T-helper 2 cell treated with Interferon-gamma antibody and Interleukin-4, amounts not matched to agents 5 μg/mL and 100 μg/mL, for 36 hours (primary cell): ENCODE measurements at regions not wholly inside any gene's neighbourhood (a gene's known extent, or its start where the extent isn't known, plus 50 kb on each side); places are given as distances from the start of the nearest gene placed in this dataset.

Experiments used
- DNase-seq: peaks from one replicate; pipeline ENCODE4 v3.0.0; 2021; ENCODE audit warnings: low spot score
- H3K27ac Mint-ChIP-seq: one replicate; pipeline ENCODE4 v1.8.0; 2021; ENCODE audit warnings: mild to moderate bottlenecking, mixed read lengths
- H3K27me3 Mint-ChIP-seq: one replicate; pipeline ENCODE4 v1.8.0; 2021; ENCODE audit warnings: low read depth, mixed read lengths
- H3K36me3 Mint-ChIP-seq: one replicate; pipeline ENCODE4 v1.8.0; 2021; ENCODE audit warnings: low read depth, mixed read lengths
- H3K4me1 Mint-ChIP-seq: one replicate; pipeline ENCODE4 v1.8.0; 2021; ENCODE audit warnings: low read depth, mixed read lengths
- H3K4me3 Mint-ChIP-seq: one replicate; pipeline ENCODE4 v1.8.0; 2022; ENCODE audit warnings: mild to moderate bottlenecking, moderate library complexity, mixed read lengths
- H3K9me3 Mint-ChIP-seq: one replicate; pipeline ENCODE4 v1.8.0; 2021; ENCODE audit warnings: mixed read lengths

DNA sequence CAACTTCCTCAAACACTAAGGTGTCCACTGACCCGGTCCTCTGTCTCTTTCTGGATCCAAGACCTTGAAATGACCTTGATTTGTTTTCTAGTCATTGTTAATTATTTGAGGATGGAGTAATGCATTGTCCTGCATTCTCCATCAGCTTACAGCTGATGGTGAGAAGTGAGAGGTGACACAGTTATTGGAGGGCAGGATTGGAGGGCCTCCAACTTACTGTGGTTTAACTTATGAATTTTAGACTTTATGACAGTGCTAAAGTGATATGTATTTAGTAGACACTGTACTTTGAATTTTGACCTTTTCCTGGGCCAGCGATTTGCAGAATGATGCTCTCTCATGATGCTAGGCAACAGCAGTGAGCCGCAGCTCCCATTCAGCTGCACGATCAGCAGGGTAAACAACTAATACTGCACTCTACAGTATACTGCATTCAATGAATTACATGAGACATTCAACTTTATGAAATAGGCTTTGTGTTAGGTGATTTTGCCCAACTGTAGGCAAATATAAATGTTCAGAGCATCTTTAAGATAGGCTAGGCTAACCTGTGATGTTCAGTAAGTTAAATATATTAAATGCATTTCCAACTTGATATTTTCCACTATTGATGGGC is 200.0 kb upstream of the MEX3C start:
- no peak overlapping the region for H3K27ac Mint-ChIP-seq

DNA sequence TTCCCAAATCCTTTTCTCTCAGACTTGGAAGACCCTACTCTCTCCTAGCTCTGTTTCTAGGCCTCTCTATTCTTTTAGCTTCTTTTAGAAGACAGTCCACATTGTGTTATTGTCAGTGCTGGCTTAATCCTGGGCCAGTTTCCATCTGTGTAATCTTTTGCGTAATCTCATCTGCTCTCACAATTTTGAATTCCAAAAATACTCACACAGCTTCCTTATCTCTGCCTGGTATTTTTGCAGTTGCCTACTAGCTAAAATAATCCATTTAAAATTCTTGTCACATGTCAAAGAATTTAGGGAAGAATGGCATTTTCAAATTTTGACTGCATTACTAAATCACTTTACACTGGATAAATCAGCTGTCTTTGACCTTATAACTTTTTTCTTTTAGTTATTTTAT is 200.6 kb upstream of the MEX3C start:
- Mint-ChIP-seq H3K9me3 (no peaks in the 10 kb centered on the region), H3K4me1 (no peaks in the 10 kb centered on the region), H3K36me3 (no peaks in the 10 kb centered on the region), H3K27ac (no peak overlapping the region), H3K4me3 (no peak overlapping the region), H3K27me3 (peaks cover 13% of the 10 kb centered on the region)
- no peak for DNase-seq

More for the DNA sequence above, 200.0 kb upstream of the MEX3C start:
- Mint-ChIP-seq H3K9me3 (no peaks in the 10 kb centered on the region), H3K4me1 (no peaks in the 10 kb centered on the region), H3K4me3 (no peak overlapping the region), H3K36me3 (no peaks in the 10 kb centered on the region), H3K27me3 (peaks cover 13% of the 10 kb centered on the region)
- DNase-seq: no peak

DNA sequence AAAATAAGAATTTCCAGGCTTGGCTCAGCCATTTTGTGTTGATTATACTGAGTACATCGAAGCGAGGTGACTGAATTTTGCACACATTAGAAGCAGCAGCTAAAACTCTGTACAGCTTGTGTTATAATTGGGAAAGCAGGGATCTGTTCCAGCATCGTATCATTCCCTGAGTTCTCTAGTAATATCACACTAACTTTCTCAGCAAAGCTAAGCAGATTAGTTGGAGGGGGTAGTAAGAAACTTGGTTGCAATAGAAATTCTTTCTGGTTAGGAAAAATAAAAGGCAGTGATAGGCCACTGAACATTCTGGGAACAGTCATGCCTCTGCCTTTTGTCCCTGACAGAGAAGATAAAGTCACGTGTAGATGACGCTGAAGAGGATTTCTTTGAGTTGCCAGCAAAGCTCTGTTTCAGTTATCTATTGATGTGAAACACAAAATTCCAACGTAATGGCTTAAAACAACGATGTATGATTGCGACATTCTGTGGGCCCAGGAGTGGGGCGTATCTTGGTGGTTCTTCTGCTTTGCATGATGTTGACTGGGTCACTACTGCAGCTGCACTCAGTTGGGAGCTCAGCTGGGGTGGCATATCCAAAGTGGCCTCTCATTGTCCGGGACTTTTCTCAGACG is 202.1 kb upstream of the MEX3C start:
- Mint-ChIP-seq H3K4me3 (no peak overlapping the region), H3K27ac (no peak overlapping the region), H3K27me3 (peaks cover 9% of the 10 kb centered on the region), H3K4me1 (no peaks in the 10 kb centered on the region), H3K9me3 (no peaks in the 10 kb centered on the region), H3K36me3 (no peaks in the 10 kb centered on the region)
- DNase-seq: no peak

DNA sequence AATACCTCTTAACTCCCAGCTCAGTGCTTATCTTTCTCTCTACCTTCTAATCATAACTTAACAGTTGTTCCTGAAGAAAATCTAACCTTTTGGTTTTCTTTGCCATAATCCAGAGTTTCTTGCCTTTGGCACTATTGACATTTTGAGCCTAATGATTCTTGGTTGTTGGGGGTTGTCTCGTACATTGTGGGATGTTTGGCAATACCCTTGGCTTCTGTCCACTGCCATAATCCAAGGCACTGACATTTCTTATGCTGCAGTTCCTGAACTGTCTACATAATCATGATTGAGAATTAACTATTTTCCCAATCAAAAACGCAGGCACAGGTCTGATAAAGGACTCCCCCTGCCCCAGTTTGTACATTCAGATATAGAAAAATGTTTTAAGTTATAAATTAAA is 203.2 kb upstream of the MEX3C start:
- Mint-ChIP-seq H3K36me3 (no peaks in the 10 kb centered on the region), H3K27ac (no peak overlapping the region), H3K9me3 (no peaks in the 10 kb centered on the region), H3K4me1 (no peaks in the 10 kb centered on the region), H3K4me3 (no peak overlapping the region), H3K27me3 (peaks cover 9% of the 10 kb centered on the region)
- no peak for DNase-seq

DNA sequence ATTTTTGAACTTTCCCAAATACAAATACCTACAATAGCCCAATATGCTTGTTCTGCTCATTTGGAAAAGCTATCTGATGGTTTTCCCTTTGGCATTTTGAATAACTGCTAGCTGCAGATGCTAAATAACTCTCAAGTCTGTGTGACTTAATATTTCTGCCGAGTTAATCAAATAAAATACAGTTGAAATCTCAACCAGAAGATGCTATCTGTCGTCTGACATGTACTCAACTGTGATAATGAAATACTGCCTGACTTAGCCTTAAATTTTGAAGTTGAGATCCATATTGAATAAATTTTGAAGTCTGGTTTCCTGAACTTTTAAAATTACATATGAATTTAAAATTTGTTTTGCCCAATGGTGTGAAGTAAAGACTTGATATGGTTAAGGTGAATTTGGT is 204.4 kb upstream of the MEX3C start:
- Mint-ChIP-seq H3K9me3 (no peaks in the 10 kb centered on the region), H3K27ac (no peak overlapping the region), H3K36me3 (no peaks in the 10 kb centered on the region), H3K4me1 (no peaks in the 10 kb centered on the region), H3K27me3 (peaks cover 9% of the 10 kb centered on the region), H3K4me3 (no peak overlapping the region)
- no peak for DNase-seq

DNA sequence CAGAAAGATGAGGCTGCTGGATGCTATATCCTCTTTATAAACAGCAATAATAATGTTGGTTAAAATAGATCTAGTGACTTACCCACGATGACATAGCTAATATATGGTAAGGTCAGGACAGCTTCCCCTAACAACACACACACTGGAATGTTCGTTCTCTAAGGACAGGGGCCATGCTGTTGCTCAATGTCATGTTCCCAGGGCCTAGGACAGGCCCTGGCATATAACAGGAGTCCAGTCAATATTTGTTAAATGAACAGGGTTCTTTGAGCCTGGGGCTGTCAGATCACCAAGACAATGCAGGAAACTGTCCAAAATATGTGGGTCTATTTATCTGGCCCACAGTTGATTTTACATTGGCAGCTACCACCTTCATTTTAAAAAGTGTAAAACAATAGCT is 207.1 kb upstream of the MEX3C start:
- DNase-seq: no peak
- H3K4me3 Mint-ChIP-seq: no peak overlapping the region
- no peaks in the 10 kb centered on the region for H3K4me1 Mint-ChIP-seq
- no peaks in the 10 kb centered on the region for H3K36me3 Mint-ChIP-seq
- no peak overlapping the region for H3K27ac Mint-ChIP-seq
- peaks cover 4% of the 10 kb centered on the region for H3K27me3 Mint-ChIP-seq
- H3K9me3 Mint-ChIP-seq: no peaks in the 10 kb centered on the region

DNA sequence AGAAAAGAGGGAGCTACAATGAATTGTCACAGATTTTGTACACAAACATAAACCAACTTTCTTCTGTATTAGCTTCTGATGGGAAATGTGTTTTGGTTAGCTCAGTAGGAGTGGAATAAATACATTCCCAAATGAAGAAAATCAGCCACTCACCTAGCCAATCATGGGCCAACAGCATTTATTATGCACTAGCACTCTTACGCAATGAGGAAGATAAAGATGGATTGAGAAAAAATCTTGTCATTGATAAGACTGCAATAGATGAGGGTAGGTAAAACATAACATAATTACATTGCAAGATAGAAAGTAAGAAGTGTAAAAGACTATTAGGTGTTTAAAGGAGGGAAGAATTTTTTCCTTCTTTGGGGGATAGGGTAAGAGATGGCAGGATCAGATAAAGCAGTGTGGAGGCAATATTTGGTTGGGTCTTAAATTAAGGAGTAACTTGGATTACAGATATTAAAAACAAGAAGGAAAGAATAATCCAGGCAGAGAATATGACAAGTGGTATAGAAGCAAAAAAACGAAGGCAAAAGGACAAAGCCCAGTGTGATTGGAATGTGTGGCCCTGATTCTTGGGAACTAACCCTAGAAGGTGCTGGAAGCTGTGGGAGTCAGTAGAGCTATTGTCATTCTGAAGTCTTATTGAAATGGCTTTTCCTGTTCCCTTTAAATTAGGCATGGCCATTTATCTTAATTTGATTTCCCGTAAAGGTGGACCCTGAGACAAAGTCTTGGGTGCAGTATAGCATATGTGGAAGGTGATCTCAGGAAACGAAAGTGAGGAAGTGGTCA is 208.4 kb upstream of the MEX3C start:
- DNase-seq: no peak
- peaks cover 7% of the 10 kb centered on the region for H3K27me3 Mint-ChIP-seq
- no peaks in the 10 kb centered on the region for H3K9me3 Mint-ChIP-seq
- H3K4me3 Mint-ChIP-seq: no peak overlapping the region
- no peak overlapping the region for H3K27ac Mint-ChIP-seq
- no peaks in the 10 kb centered on the region for H3K36me3 Mint-ChIP-seq
- no peaks in the 10 kb centered on the region for H3K4me1 Mint-ChIP-seq

DNA sequence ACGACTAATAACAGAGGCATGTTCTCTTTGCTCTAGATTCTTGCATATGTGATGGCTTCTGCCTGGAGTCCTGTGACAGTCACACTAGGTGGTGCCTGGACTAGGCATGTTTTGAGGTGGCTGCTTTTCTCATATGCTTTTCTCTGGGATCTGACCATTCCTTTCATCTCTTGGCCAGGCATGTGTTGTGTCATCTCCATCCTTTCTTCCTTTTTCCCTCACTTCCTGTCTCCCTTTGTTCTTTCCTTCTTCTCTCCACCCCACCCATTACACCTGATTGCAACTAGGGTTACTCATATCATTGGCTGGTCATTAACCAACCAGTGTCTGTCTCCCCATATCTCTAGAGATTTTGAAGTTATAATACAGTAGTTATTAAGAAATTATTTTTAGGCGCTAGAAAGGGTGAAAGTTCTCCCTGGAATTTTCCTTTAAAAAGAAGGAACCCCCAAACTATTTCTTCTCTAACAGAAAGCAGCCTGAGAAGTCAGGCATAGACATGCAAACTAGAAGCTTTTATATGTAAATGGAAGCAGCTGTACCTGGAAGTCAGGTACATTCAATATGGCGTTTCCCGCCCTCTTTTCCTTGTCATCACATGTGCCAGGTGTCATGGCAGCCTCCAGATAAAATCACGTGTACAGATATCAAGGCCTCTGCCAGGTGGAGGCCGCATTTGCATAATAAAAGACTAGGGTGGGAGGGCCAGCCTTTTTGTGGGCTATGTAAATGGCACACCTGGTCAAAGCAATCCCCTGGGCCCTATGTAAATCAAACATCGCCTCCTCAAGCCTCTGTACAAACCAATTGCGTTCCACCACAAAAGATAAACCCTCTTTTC is 220.4 kb upstream of the MEX3C start:
- DNase-seq: no peak
- Mint-ChIP-seq H3K36me3 (no peaks in the 10 kb centered on the region), H3K4me1 (no peaks in the 10 kb centered on the region), H3K27me3 (peaks cover 6% of the 10 kb centered on the region), H3K9me3 (no peaks in the 10 kb centered on the region), H3K4me3 (no peak overlapping the region), H3K27ac (no peak overlapping the region)

DNA sequence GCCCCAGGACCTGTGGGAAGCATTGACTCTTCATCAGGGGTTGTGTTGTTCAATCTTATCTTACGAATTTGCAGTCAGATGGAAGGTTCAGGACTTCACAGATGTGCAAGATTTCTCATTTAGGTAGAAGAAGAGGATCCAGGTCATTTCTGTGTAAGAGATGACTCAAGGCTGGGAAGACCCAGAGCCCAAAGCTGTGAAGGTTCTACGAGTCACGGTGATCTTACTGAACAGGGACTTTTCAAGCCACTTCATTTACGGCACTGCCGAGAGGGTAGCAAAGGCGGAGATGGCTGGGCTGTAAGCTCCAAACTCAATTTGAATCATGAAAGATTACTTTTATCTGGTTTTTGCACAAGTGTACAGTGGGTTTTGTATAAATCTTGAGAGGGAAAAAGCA is 228.0 kb upstream of the MEX3C start:
- Mint-ChIP-seq H3K9me3 (no peaks in the 10 kb centered on the region), H3K4me3 (no peak overlapping the region), H3K36me3 (no peaks in the 10 kb centered on the region), H3K4me1 (peaks cover 6% of the 10 kb centered on the region), H3K27me3 (no peaks in the 10 kb centered on the region), H3K27ac (no peak overlapping the region)
- DNase-seq: peak; percentile 18

DNA sequence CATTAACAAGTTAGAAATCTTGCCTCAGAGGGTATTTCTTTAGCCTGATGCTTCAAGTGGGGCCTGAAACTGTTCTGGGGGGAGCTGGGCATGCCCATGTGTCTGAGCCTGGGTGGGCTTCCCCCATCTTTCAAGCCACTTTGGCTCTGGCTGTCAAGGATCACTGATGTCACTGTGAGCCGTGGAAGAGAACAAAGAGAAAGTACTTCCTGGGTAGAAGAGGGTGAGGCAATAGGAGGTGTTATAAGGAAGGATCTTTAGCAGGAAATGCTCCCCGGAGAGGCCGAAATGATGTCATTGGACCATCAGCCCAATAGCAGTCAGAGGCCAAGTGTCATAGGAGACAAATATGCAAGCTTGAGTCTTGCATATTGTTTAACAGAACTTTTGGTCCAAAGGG is 228.4 kb upstream of the MEX3C start:
- no peaks in the 10 kb centered on the region for H3K27me3 Mint-ChIP-seq
- H3K4me1 Mint-ChIP-seq: peaks cover 7% of the 10 kb centered on the region
- peak overlapping the region; percentile 43 for H3K27ac Mint-ChIP-seq
- no peak for DNase-seq
- no peak overlapping the region for H3K4me3 Mint-ChIP-seq
- no peaks in the 10 kb centered on the region for H3K9me3 Mint-ChIP-seq
- no peaks in the 10 kb centered on the region for H3K36me3 Mint-ChIP-seq

DNA sequence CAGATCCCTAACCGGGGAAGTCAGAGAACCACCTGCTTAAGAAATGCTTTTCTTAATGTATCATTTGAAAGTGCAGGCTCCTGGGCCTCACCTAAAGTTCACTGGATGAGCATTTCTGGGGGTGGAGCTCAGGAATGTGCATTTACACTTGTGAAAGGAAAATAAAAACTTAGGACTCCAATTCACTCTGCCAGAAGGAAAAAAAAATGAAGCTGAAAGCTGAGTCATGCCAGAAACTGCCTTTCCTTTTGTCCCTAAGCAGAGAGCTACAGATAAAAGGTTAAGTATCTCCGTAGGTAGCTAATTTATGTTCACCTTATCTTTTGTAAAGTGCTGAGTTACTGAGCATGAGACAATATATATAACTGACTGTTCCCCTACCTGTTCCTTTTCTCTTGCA is 229.5 kb upstream of the MEX3C start:
- Mint-ChIP-seq H3K4me3 (no peak overlapping the region), H3K27ac (no peak overlapping the region), H3K36me3 (no peaks in the 10 kb centered on the region), H3K27me3 (peaks cover 2% of the 10 kb centered on the region), H3K4me1 (peaks cover 9% of the 10 kb centered on the region), H3K9me3 (no peaks in the 10 kb centered on the region)
- no peak for DNase-seq

DNA sequence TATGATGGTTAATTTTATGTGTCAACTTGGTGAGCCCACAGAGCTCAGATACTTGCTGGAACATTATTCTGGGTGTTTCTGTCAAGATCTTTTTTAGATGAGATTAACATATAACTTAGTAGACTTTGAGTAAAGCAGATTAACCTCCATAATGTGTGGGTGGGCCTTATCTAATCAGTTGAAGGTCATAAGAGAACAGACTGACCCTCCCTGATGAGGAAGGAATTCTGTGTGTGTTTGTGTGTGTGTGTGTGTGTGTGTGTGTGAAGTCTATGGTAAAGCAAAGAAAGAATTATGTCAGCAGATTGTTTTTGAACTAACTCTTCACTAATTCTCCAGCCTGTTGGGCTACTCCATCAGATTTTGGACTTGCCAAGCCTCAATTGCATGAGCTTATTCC is 232.2 kb upstream of the MEX3C start:
- Mint-ChIP-seq H3K4me3 (no peak overlapping the region), H3K9me3 (no peaks in the 10 kb centered on the region), H3K27ac (no peak overlapping the region), H3K4me1 (peaks cover 9% of the 10 kb centered on the region), H3K27me3 (peaks cover 6% of the 10 kb centered on the region), H3K36me3 (no peaks in the 10 kb centered on the region)
- DNase-seq: no peak

DNA sequence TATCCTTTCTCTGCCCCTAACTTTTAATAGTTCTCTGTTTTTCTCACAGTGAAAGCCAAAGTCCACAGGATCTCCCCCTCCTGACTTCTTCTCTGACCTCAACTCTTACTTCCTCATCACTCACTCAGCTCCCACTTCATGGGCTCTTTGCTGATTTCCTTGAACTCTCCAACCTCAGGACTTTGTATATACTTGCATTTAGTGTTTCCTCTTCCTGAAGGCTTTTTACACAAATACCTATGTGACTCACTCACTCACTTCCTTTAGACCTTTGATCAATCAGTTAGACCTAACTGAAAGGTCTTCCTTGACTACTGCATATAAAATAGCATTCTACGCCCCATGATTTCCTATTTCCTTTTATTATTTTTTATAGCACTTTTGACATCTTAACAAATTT is 233.1 kb upstream of the MEX3C start:
- no peak for DNase-seq
- H3K27ac Mint-ChIP-seq: no peak overlapping the region
- no peak overlapping the region for H3K4me3 Mint-ChIP-seq
- H3K36me3 Mint-ChIP-seq: no peaks in the 10 kb centered on the region
- no peaks in the 10 kb centered on the region for H3K9me3 Mint-ChIP-seq
- H3K4me1 Mint-ChIP-seq: peaks cover 7% of the 10 kb centered on the region
- peaks cover 6% of the 10 kb centered on the region for H3K27me3 Mint-ChIP-seq

DNA sequence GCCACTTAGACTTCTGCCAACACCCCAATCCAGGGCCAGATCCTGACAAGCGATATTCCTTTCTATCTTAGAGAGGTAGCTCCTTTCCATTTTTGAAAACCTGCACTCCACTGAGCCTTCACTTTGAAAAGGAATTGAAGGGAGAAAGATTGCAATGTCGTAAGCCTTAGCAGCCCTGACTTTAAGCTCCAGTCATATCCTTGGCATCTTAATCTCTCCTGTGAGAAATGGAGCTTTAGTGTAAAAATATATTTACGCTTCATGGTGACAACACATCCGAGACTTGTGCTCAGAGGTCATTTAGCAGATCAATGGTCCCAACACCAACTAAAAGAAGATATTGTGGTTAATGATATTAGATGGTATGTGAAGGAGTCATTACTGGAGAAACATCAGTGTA is 235.8 kb upstream of the MEX3C start:
- no peaks in the 10 kb centered on the region for H3K36me3 Mint-ChIP-seq
- no peak overlapping the region for H3K27ac Mint-ChIP-seq
- no peaks in the 10 kb centered on the region for H3K9me3 Mint-ChIP-seq
- peaks cover 19% of the 10 kb centered on the region for H3K4me1 Mint-ChIP-seq
- no peak overlapping the region for H3K4me3 Mint-ChIP-seq
- DNase-seq: no peak
- peaks cover 18% of the 10 kb centered on the region for H3K27me3 Mint-ChIP-seq
